ENCODE measurements at regions not wholly inside any gene's neighbourhood (a gene's known extent, or its start where the extent isn't known, plus 50 kb on each side); places are given as distances from the start of the nearest gene placed in this dataset.
"Not testable (repeated sequence)": the region's sequence is repeated elsewhere in the genome, so short reads cannot be mapped to it uniquely, and the experiment has no call there.

DNA sequence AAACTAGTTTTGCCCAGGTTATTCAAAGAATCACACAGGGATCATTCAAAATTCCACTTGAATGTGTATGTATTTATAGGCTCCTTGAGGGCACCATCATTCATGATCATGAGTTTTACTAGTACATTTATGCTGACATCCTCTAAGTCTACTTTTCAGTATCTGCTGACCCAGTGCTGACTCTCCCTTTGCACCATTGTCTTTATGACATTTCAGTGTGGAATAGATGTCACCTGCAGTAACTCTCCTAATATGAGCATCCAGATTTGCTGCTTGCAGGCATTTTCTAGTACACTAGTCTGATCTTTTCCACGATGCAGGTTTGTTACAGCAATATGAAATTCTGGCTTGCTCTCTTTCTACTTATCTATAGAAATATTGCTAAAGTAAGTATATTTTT is 1603.5 kb downstream of the SI start:
- no peak for DNase-seq (ENCODE audit: low read depth in 2 of 2)

DNA sequence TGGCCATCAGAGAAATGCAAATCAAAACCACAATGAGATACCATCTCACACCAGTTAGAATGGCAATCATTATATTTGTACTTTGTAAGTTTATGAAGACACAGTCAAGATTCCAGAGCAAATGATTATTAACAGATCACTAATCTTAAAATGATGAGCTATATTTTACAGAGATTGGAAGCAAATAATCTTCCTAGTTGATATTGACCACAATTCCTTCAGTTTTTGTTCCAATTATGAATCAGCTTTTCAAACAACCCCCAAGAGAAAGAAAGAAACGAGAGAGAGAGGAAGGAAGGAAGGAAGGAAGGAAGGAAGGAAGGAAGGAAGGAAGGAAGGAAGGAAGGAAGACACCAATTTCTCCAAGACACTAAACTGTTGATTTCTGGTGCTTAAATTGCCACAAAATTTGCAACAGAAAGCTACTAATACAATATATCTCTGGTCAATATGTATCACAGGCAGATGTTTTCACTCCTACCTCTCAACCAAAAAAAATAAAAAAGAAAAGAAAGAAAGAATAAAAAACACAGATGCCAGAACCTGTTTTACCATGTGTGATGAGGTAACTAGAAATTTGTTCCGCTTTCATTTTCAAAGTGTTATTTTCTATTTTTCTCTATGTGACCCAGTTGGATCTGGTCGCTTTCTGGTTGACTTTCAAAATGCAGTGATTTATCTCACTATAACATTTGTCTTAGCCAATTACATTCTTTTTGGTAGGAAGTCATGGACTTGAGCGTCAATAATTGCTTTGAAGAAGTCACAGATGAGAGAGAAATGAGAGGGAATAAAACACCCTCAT is 1609.6 kb downstream of the SI start:
- no peak for DNase-seq (ENCODE audit: low read depth in 2 of 2)

GRCh38 chr3:163462446-163462845 is 1615.8 kb downstream of the SI start:
- DNase-seq (ENCODE audit: low read depth in 2 of 2), result no peak

DNA sequence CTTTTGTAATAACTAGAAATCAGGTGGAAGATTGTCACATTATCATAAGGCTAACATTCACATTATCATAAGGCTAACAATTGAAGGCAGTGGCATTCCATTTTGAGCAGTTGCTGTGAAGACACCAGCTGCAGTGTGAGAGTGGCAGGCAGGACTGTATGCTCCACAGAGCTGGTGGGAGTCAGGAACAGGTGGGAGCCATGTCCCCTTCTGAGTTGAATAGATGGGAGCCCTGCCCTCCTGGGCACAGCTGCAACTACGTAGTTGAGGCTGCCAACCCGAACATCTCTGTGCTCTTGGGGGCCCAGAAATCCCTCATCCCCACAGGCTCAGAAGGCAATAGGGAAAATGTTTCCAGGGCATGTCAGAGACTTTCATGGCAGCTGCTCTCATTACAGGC is 1627.6 kb downstream of the SI start:
- DNase-seq (ENCODE audit: low read depth in 2 of 2), result no peak

GRCh38 chr3:163438760-163439159 is 1639.5 kb downstream of the SI start:
- DNase-seq (ENCODE audit: low read depth in 2 of 2), result no peak

DNA sequence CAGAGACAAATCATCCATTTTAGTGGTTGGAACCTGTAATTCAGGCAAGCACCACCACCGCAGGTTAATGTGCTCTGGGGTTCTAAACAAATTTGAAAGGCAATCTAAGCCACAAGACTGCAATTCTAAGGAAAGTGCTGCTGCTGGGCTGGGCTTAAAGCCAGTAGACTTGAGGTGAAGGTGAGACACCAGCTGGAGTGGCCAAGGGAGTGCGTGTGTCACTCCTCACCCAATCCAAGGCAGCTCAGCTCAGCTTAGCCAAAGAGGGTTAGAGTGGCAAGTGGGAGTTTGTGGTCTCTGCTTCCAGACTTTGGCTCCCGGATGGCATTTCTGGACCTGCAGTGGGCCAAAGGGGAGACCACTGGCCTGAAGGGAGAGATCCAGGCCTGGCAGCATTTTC is 1655.6 kb downstream of the SI start:
- no peak for DNase-seq (ENCODE audit: low read depth in 2 of 2)

GRCh38 chr3:163391407-163392181 is 1686.7 kb downstream of the SI start:
- DNase-seq (ENCODE audit: low read depth in 2 of 2), result no peak

- no peak for DNase-seq (ENCODE audit: low read depth in 2 of 2)
These were observed 1693.9 kb downstream of the SI start for GRCh38 chr3:163384383-163384782.

DNA sequence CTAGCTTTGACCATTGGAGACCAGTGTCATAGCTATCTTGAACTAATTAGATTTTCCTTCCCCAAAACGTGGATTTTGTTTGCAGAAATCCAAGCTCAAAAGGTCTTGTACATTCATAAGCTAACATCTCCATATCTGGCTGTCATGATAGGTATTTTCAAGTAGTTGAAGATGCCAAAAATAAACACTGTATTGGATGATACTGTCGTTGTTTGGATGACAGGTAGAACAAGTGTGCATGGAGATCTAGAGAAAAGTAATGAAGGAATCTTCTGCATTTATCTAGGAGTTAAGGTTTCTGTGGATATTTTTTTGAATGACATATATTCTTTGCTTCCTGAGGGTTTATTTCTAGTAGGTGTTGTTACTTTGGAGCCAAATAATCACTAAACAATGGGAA is 1696.1 kb downstream of the SI start:
- no peak for DNase-seq (ENCODE audit: low read depth in 2 of 2)

GRCh38 chr3:163368168-163368567 is 1710.1 kb downstream of the SI start:
- DNase-seq (ENCODE audit: low read depth in 2 of 2), result no peak

- DNase-seq (ENCODE audit: low read depth in 2 of 2), result no peak
These were observed 1713.6 kb downstream of the SI start for GRCh38 chr3:163364717-163365116.

DNA sequence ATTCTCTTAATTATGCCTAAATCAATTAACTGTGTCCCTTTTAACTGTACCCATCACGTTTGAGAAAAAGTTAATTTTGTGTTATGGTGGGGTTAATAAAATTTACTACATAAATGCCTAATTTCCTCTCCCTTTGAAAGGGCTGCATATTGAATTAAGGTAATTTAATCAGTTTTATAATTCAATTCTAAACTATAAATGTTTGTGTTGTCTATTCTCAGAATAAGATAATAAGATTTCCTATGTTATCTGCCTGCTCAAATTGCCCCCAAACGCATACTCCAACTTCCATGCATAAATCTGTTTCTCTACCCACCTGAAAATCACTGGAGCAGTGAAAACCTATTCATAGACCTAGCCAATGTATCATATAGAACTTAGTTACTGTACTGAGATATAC is 1716.1 kb downstream of the SI start:
- no peak for DNase-seq (ENCODE audit: low read depth in 2 of 2)

DNA sequence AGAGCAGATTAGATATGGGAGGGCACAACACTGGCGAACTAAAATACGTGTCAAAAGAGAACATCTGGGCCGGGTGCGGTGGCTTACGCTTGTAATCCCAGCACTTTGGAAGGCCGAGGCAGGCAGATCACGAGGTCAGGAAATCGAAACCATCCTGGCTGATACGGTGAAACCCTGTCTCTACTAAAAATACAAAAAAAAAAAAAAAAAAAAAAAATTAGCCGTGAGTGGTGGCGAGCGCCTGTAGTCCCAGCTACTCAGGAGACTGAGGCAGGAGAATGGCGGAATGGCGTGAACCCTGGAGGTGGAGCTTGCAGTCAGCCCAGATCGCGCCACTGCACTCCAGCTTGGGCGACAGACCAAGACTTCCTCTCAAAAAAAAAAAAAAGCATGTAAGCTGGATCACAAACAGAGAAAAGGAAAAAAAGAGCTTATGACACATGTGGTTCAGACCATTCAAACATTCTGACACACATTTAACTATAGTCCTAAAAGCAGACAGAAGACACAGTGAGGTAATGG is 1716.9 kb downstream of the SI start:
- not testable (repeated sequence) for DNase-seq (ENCODE audit: low read depth in 2 of 2)

GRCh38 chr3:163347944-163348343 is 1730.4 kb downstream of the SI start:
- DNase-seq (ENCODE audit: low read depth in 2 of 2), result no peak

- DNase-seq (ENCODE audit: low read depth in 2 of 2), result no peak
These were observed 1742.9 kb downstream of the SI start for GRCh38 chr3:163335429-163335828.

DNA sequence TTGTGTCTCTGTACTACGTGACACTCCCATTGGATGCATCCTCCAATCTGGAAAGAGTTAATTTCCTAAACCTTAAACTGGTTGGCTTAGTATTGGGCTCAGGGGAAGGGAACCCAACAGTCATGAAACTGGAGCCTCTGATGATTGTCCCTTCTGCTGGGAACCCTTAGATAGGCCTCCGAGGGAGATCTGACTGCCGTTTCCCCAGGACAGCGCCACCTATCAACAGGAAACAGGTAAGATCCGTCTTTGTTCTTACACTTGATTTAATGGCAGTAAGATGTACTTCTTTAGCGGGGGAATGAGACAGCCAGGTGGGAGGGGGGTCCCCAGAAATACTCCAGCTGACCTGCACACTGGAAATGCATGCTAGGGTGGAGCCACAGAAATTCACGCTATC is 1749.6 kb downstream of the SI start:
- DNase-seq (ENCODE audit: low read depth in 2 of 2), result no peak

- DNase-seq (ENCODE audit: low read depth in 2 of 2), result no peak
These were observed 1751.2 kb downstream of the SI start for GRCh38 chr3:163327086-163327485.

GRCh38 chr3:163315786-163316185 is 1762.5 kb downstream of the SI start:
- no peak for DNase-seq (ENCODE audit: low read depth in 2 of 2)

DNA sequence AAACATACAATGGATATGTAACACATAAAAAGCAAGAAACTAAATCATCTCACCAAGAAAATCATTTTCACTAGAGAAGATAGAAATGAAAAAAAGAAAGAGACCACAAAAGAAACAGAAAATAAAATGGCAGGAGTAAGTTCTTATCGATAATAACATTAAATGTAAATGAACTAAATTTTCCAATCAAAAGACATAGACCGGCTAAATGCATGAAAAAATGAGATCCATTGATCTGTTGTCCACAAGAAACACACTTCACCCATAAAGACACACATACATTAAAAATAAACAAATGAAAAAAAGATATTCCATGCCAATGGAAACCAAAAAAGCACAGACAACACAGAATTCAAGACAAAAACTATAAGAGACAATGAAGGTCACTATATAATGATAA is 1771.9 kb downstream of the SI start:
- no peak for DNase-seq (ENCODE audit: low read depth in 2 of 2)

DNA sequence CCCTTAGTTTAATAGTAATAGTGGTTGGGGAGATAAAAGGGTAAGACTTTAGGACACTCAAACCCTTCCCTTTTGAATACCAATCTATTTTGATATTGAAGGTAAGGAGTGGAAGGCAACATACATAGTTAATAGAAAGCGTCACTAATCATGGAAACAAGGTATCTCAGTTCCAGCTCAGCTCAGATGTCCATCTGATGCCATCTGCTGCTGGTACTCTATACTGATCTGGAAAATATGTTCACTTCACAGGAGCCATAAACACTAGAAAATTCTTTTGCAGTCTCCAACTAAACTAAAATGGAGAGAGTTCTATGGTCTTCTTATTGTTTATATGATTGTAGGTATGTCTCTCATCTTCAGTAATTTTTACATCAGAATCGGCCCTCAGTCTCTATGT is 1777.1 kb downstream of the OTOL1 start:
- DNase-seq (ENCODE audit: low read depth in 2 of 2), result no peak

DNA sequence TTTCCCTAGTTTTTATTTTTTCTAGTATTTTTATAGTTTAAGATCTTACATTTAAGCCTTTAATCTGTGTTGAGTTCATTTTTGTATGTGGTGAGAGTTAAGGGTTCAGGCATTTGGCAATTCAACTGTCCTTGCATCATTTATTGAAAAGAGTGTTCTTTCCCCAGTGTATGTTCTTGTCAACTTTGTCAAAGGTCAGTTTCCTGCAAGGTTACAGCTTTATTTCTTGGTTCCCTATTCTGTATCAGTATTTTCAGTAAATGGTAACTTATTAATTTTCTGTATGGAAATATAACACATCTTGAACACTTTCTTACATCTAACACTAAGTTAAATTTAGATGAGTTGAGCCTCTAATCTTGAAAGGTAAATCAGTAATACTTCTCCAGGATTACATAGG is 1770.1 kb downstream of the OTOL1 start:
- no peak for DNase-seq (ENCODE audit: low read depth in 2 of 2)

GRCh38 chr3:163261618-163262017 is 1765.0 kb downstream of the OTOL1 start:
- DNase-seq (ENCODE audit: low read depth in 2 of 2), result no peak

DNA sequence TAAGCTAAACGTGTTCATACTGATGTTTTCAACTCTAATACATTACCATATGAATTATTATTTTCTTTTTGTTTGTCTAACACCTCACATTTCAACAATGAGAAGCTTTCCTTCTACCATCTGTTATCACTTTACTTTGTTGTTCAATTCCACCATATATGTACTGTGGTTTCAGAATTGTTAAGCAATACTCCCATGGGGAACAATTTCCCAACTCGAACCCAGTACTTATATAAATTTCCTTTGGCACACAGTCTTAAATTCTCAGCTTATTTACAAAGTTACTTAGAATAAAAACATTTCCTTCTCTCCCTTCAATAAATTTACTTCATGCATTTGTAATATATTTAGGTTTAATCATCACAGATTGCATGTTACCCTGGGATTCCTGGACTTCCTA is 1764.4 kb downstream of the OTOL1 start:
- no peak for DNase-seq (ENCODE audit: low read depth in 2 of 2)
